ENCODE measurements at regions not wholly inside any gene's neighbourhood (a gene's known extent, or its start where the extent isn't known, plus 50 kb on each side); places are given as distances from the start of the nearest gene placed in this dataset.

- no peak for TF ChIP-seq ATF3 (IDR thresholded peaks at IDR 0.05)
- TF ChIP-seq JUND (IDR thresholded peaks at IDR 0.05): no peak
- no peak for TF ChIP-seq RAD21 (IDR thresholded peaks at IDR 0.05; ENCODE audit: low read depth)
- no peak for TF ChIP-seq FOSL1 (IDR thresholded peaks at IDR 0.05; ENCODE audit: low read depth)
- TF ChIP-seq SP1 (IDR thresholded peaks at IDR 0.05; ENCODE audit: low read depth): no peak
- no peak for TF ChIP-seq POLR2AphosphoS5 (IDR thresholded peaks at IDR 0.05; ENCODE audit: low read depth, low read length)
- TF ChIP-seq ZNF274 (IDR thresholded peaks at IDR 0.05; ENCODE audit: low read depth, low read length): no peak
- no peak for TF ChIP-seq ZFX (IDR thresholded peaks at IDR 0.05)
- no peak for TF ChIP-seq TCF7L2 (IDR thresholded peaks at IDR 0.05; ENCODE audit: borderline replicate concordance, extremely low read depth, insufficient read depth, insufficient read length)
- no peak for TF ChIP-seq YY1 (IDR thresholded peaks at IDR 0.05; ENCODE audit: extremely low read depth, insufficient replicate concordance, low read depth, low read length)
- no peak for TF ChIP-seq EZH2phosphoT487 (IDR thresholded peaks at IDR 0.05; ENCODE audit: borderline replicate concordance)
Observed at GRCh38 chr12:82620917-82621316, 65.8 kb upstream of the TMTC2 start (continued).

- ATAC-seq: no peak
Observed at GRCh38 chr12:82625523-82625922, 61.2 kb upstream of the TMTC2 start.

More at GRCh38 chr12:82625523-82625922, 61.2 kb upstream of the TMTC2 start:
- DNase-seq (ENCODE audit: low read depth, low spot score): no peak
- Histone ChIP-seq H3K4me3 (replicated peaks in 1 of 2; ENCODE audit: low read depth in 1 of 2, low read length in 2 of 2) (no peak overlapping the region), H2AFZ (ENCODE audit: low read depth, low read length, poor library complexity, severe bottlenecking) (no peak overlapping the region), H3K9ac (ENCODE audit: low read length) (no peak overlapping the region), H3K9me2 (ENCODE audit: insufficient read depth) (no peaks in the 10 kb centered on the region), H4K20me1 (ENCODE audit: insufficient read depth) (no peaks in the 10 kb centered on the region), H3K4me1 (ENCODE audit: control insufficient read depth in 1 of 2, insufficient read depth in 2 of 2, low read length in 2 of 2) (no peaks in the 10 kb centered on the region), H3K27me3 (ENCODE audit: insufficient read depth, low read length) (no peaks in the 10 kb centered on the region), H3K9me3 (ENCODE audit: control insufficient read depth in 1 of 2, insufficient read depth in 1 of 2, low read depth in 1 of 2, low read length in 2 of 2) (no peaks in the 10 kb centered on the region), H3K36me3 (ENCODE audit: control insufficient read depth in 1 of 2, insufficient read depth in 2 of 2, low read length in 2 of 2) (no peaks in the 10 kb centered on the region), H3K4me2 (ENCODE audit: low read length) (no peak overlapping the region), H3K27ac (ENCODE audit: low read depth, low read length) (no peak overlapping the region), H3K79me2 (ENCODE audit: insufficient read depth, low read length) (no peaks in the 10 kb centered on the region)
- CTCF ChIA-PET: interaction anchor here (1.2 kb wide), 1 partner anchor 241 kb away, joined by 4 read pairs; no protein-coding TSS in a partner anchor
- TF ChIP-seq CBX3 (IDR thresholded peaks at IDR 0.05; ENCODE audit: low read depth) (no peak), RAD21 (IDR thresholded peaks at IDR 0.05; ENCODE audit: low read depth) (no peak), CEBPB (IDR thresholded peaks at IDR 0.05; ENCODE audit: low read depth) (no peak), REST (IDR thresholded peaks at IDR 0.05; ENCODE audit: low read depth) (no peak), POLR2A (IDR thresholded peaks at IDR 0.05; ENCODE audit: borderline replicate concordance, extremely low read depth, insufficient read depth, insufficient read length) (no peak), JUND (IDR thresholded peaks at IDR 0.05) (no peak), YY1 (IDR thresholded peaks at IDR 0.05; ENCODE audit: extremely low read depth, insufficient replicate concordance, low read depth, low read length) (no peak), EGR1 (IDR thresholded peaks at IDR 0.05; ENCODE audit: low read depth) (no peak), ATF3 (IDR thresholded peaks at IDR 0.05) (no peak), ZNF274 (IDR thresholded peaks at IDR 0.05; ENCODE audit: low read depth, low read length) (no peak), FOSL1 (IDR thresholded peaks at IDR 0.05; ENCODE audit: low read depth) (no peak), SIN3A (IDR thresholded peaks at IDR 0.05; ENCODE audit: low read depth) (no peak), SRF (IDR thresholded peaks at IDR 0.05; ENCODE audit: low read depth) (no peak), ELF1 (IDR thresholded peaks at IDR 0.05; ENCODE audit: borderline replicate concordance, low read depth) (no peak), ZBTB33 (IDR thresholded peaks at IDR 0.05; ENCODE audit: extremely low read depth, insufficient replicate concordance, low read length) (no peak)
- TF ChIP-seq, protein P1, sequence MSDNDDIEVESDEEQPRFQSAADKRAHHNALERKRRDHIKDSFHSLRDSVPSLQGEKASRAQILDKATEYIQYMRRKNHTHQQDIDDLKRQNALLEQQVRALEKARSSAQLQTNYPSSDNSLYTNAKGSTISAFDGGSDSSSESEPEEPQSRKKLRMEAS (IDR thresholded peaks at IDR 0.05): no peak
- RAD21 ChIA-PET (ENCODE audit: low non-redundant PET in 1 of 2, low total read pairs in 2 of 2, uncharacterized antibody in 2 of 2, unreplicated experiment in 2 of 2): no interaction called here
- intact Hi-C loops (cut with micrococcal nuclease): loop anchor here (5.0 to 10.0 kb wide), 2 partner anchors 98 to 271 kb away; partner anchors contain the start of genes CCDC59 and METTL25
- POLR2A ChIA-PET: no interaction called here
- no TSS peak for BruUV-seq (replicated peaks)
